ENCODE measurements at regions not wholly inside any gene's neighbourhood (a gene's known extent, or its start where the extent isn't known, plus 50 kb on each side); places are given as distances from the start of the nearest gene placed in this dataset.

DNA sequence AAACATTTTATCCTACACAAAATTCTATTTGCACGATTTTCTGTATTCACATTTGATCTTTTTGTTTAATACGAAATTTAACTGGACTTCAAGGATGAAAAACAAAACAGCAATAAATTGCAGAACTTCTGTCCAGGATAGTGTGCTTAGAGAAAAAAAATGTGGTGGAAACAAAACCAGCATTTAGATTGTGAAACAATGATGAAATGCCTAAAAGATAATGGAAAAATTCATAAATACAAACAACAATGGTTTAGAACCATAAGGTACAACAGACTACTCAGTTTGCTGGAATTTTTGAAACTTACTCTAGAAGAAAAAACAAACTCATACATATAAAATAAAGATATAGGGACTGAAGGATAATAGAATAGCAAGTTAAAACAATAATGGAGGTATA is 234.0 kb downstream of the BCHE start:
- ChIA-PET POLR2A (no interaction called here), CTCF (ENCODE audit: low intra/inter-chr PET ratio) (no interaction called here)
- FAIRE-seq, result no peak
- no peaks in the 10 kb centered on the region for H3K27me3 ChIP-seq (ENCODE audit: control insufficient read depth in 2 of 2, insufficient read depth in 2 of 2, low read length in 2 of 2)
- no peak overlapping the region for H3K4me3 ChIP-seq
- intact Hi-C loops (cut with micrococcal nuclease) (no loop called here), in situ Hi-C loops (cut with MboI) (no loop called here)
- H3K9me3 ChIP-seq (replicated peaks; ENCODE audit: control insufficient read depth, insufficient read depth, low read depth, low read length), result no peaks in the 10 kb centered on the region
- no peak overlapping the region for H3K9ac ChIP-seq (ENCODE audit: insufficient read depth in 1 of 2, low read depth in 2 of 2, low read length in 2 of 2)
- no peaks in the 10 kb centered on the region for H3K9me1 ChIP-seq (ENCODE audit: control insufficient read depth, insufficient read depth, low read length)
- H2AFZ ChIP-seq (ENCODE audit: low read depth, low read length), result no peak overlapping the region
- H3K36me3 ChIP-seq (ENCODE audit: control insufficient read depth, insufficient read depth, low read length), result no peaks in the 10 kb centered on the region
- no peaks in the 10 kb centered on the region for H3K79me2 ChIP-seq (ENCODE audit: control insufficient read depth, insufficient read depth, low read length)
- no peak for ATAC-seq
- 0% methylated on average over 2 of the region's 2 CpGs for WGBS (ENCODE audit: insufficient coverage, low coverage, missing lambda C conversion rate)
- BruUV-seq (replicated peaks), result no TSS peak
- no peak overlapping the region for H3K4me2 ChIP-seq (ENCODE audit: insufficient read depth, low read length)
- no peaks in the 10 kb centered on the region for H4K20me1 ChIP-seq (replicated peaks; ENCODE audit: control insufficient read depth, insufficient read depth, low read length)
- H3K4me1 ChIP-seq (replicated peaks in 1 of 2; ENCODE audit: control insufficient read depth in 2 of 2, insufficient read depth in 2 of 2, low read length in 2 of 2), result no peaks in the 10 kb centered on the region
- no peak for DNase-seq (ENCODE audit: extremely low read depth in 1 of 4, low spot score in 3 of 4)
- no peak overlapping the region for H3K27ac ChIP-seq (ENCODE audit: extremely low read depth, low read depth, low read length)
- TF ChIP-seq, protein P1, sequence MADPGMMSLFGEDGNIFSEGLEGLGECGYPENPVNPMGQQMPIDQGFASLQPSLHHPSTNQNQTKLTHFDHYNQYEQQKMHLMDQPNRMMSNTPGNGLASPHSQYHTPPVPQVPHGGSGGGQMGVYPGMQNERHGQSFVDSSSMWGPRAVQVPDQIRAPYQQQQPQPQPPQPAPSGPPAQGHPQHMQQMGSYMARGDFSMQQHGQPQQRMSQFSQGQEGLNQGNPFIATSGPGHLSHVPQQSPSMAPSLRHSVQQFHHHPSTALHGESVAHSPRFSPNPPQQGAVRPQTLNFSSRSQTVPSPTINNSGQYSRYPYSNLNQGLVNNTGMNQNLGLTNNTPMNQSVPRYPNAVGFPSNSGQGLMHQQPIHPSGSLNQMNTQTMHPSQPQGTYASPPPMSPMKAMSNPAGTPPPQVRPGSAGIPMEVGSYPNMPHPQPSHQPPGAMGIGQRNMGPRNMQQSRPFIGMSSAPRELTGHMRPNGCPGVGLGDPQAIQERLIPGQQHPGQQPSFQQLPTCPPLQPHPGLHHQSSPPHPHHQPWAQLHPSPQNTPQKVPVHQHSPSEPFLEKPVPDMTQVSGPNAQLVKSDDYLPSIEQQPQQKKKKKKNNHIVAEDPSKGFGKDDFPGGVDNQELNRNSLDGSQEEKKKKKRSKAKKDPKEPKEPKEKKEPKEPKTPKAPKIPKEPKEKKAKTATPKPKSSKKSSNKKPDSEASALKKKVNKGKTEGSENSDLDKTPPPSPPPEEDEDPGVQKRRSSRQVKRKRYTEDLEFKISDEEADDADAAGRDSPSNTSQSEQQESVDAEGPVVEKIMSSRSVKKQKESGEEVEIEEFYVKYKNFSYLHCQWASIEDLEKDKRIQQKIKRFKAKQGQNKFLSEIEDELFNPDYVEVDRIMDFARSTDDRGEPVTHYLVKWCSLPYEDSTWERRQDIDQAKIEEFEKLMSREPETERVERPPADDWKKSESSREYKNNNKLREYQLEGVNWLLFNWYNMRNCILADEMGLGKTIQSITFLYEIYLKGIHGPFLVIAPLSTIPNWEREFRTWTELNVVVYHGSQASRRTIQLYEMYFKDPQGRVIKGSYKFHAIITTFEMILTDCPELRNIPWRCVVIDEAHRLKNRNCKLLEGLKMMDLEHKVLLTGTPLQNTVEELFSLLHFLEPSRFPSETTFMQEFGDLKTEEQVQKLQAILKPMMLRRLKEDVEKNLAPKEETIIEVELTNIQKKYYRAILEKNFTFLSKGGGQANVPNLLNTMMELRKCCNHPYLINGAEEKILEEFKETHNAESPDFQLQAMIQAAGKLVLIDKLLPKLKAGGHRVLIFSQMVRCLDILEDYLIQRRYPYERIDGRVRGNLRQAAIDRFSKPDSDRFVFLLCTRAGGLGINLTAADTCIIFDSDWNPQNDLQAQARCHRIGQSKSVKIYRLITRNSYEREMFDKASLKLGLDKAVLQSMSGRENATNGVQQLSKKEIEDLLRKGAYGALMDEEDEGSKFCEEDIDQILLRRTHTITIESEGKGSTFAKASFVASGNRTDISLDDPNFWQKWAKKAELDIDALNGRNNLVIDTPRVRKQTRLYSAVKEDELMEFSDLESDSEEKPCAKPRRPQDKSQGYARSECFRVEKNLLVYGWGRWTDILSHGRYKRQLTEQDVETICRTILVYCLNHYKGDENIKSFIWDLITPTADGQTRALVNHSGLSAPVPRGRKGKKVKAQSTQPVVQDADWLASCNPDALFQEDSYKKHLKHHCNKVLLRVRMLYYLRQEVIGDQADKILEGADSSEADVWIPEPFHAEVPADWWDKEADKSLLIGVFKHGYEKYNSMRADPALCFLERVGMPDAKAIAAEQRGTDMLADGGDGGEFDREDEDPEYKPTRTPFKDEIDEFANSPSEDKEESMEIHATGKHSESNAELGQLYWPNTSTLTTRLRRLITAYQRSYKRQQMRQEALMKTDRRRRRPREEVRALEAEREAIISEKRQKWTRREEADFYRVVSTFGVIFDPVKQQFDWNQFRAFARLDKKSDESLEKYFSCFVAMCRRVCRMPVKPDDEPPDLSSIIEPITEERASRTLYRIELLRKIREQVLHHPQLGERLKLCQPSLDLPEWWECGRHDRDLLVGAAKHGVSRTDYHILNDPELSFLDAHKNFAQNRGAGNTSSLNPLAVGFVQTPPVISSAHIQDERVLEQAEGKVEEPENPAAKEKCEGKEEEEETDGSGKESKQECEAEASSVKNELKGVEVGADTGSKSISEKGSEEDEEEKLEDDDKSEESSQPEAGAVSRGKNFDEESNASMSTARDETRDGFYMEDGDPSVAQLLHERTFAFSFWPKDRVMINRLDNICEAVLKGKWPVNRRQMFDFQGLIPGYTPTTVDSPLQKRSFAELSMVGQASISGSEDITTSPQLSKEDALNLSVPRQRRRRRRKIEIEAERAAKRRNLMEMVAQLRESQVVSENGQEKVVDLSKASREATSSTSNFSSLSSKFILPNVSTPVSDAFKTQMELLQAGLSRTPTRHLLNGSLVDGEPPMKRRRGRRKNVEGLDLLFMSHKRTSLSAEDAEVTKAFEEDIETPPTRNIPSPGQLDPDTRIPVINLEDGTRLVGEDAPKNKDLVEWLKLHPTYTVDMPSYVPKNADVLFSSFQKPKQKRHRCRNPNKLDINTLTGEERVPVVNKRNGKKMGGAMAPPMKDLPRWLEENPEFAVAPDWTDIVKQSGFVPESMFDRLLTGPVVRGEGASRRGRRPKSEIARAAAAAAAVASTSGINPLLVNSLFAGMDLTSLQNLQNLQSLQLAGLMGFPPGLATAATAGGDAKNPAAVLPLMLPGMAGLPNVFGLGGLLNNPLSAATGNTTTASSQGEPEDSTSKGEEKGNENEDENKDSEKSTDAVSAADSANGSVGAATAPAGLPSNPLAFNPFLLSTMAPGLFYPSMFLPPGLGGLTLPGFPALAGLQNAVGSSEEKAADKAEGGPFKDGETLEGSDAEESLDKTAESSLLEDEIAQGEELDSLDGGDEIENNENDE (IDR thresholded peaks at IDR 0.05; ENCODE audit: low read depth, low read length), result no peak
- TF ChIP-seq TBL1XR1 (IDR thresholded peaks at IDR 0.05; ENCODE audit: low read length in 2 of 2) (no peak), XRCC3 (IDR thresholded peaks at IDR 0.05) (no peak)
- TF ChIP-seq, protein P2, sequence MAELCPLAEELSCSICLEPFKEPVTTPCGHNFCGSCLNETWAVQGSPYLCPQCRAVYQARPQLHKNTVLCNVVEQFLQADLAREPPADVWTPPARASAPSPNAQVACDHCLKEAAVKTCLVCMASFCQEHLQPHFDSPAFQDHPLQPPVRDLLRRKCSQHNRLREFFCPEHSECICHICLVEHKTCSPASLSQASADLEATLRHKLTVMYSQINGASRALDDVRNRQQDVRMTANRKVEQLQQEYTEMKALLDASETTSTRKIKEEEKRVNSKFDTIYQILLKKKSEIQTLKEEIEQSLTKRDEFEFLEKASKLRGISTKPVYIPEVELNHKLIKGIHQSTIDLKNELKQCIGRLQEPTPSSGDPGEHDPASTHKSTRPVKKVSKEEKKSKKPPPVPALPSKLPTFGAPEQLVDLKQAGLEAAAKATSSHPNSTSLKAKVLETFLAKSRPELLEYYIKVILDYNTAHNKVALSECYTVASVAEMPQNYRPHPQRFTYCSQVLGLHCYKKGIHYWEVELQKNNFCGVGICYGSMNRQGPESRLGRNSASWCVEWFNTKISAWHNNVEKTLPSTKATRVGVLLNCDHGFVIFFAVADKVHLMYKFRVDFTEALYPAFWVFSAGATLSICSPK (IDR thresholded peaks at IDR 0.05; ENCODE audit: borderline replicate concordance), result no peak
